ENCODE measurements at regions not wholly inside any gene's neighbourhood (a gene's known extent, or its start where the extent isn't known, plus 50 kb on each side); places are given as distances from the start of the nearest gene placed in this dataset.

GRCh38 chr9:100794738-100795269 is 216.9 kb downstream of the CAVIN4 start:
- H3K9me3 ChIP-seq (ENCODE audit: low read length): no peaks in the 10 kb centered on the region
- no peak overlapping the region for H3K4me2 ChIP-seq (ENCODE audit: low read length)
- no peaks in the 10 kb centered on the region for H3K27me3 ChIP-seq (ENCODE audit: insufficient read depth, low read length)
- no peak overlapping the region for H3K27ac ChIP-seq (ENCODE audit: low read depth, low read length, poor library complexity, severe bottlenecking)
- no peak overlapping the region for H2AFZ ChIP-seq (ENCODE audit: low read length)
- no peaks in the 10 kb centered on the region for H3K36me3 ChIP-seq (ENCODE audit: insufficient read depth, low read length)
- H3K79me2 ChIP-seq (ENCODE audit: insufficient read depth, low read length): no peaks in the 10 kb centered on the region
- TF ChIP-seq EZH2 (IDR thresholded peaks at IDR 0.05; ENCODE audit: borderline replicate concordance, low read length) (no peak), CTCF (IDR thresholded peaks at IDR 0.05; ENCODE audit: low read length) (no peak)
- no peaks in the 10 kb centered on the region for H4K20me1 ChIP-seq (ENCODE audit: insufficient read depth, low read length)
- H3F3A ChIP-seq (ENCODE audit: insufficient read depth, low read length): no peaks in the 10 kb centered on the region
- no peaks in the 10 kb centered on the region for H3K4me1 ChIP-seq (ENCODE audit: insufficient read depth, low read length, severe bottlenecking)
- H3K9ac ChIP-seq (ENCODE audit: low read length): no peak overlapping the region
- no peak overlapping the region for H3K4me3 ChIP-seq (ENCODE audit: low read depth, low read length, poor library complexity, severe bottlenecking)
- H3K9me2 ChIP-seq (ENCODE audit: low read depth, low read length): no peaks in the 10 kb centered on the region

DNA sequence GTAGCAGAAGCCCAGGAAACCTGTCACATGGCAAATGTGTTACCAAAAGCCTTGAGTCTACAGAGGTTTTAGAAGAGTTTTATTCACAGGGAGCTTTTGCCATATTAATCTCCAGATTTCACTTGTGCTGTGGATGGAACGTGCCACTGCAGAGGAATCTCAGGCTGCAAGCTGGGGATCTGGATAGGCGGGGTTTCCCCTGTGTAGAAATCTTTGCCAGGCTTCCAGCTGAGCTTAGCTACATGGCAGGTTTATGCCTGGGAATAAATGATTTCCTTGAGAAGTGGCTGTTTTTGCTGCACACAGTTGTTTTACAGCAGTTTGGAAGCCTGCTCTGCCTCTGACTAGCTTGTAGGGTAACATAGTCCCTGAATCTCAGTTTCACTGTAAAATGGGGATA is 224.6 kb upstream of the PLPPR1 start:
- Histone ChIP-seq H3K79me2 (ENCODE audit: insufficient read depth, low read length) (no peaks in the 10 kb centered on the region), H3K9ac (ENCODE audit: low read length) (no peak overlapping the region), H3K9me2 (ENCODE audit: low read depth, low read length) (no peaks in the 10 kb centered on the region), H3K27me3 (ENCODE audit: insufficient read depth, low read length) (no peaks in the 10 kb centered on the region), H3K27ac (ENCODE audit: low read depth, low read length, poor library complexity, severe bottlenecking) (no peak overlapping the region), H3K36me3 (ENCODE audit: insufficient read depth, low read length) (no peaks in the 10 kb centered on the region), H3K4me3 (ENCODE audit: low read depth, low read length, poor library complexity, severe bottlenecking) (no peak overlapping the region), H4K20me1 (ENCODE audit: insufficient read depth, low read length) (no peaks in the 10 kb centered on the region), H3K9me3 (ENCODE audit: low read length) (no peaks in the 10 kb centered on the region), H3K4me1 (ENCODE audit: insufficient read depth, low read length, severe bottlenecking) (no peaks in the 10 kb centered on the region), H3F3A (ENCODE audit: insufficient read depth, low read length) (no peaks in the 10 kb centered on the region), H2AFZ (ENCODE audit: low read length) (no peak overlapping the region), H3K4me2 (ENCODE audit: low read length) (no peak overlapping the region)
- no peak for TF ChIP-seq CTCF (IDR thresholded peaks at IDR 0.05; ENCODE audit: low read length)
- no peak for TF ChIP-seq EZH2 (IDR thresholded peaks at IDR 0.05; ENCODE audit: borderline replicate concordance, low read length)

DNA sequence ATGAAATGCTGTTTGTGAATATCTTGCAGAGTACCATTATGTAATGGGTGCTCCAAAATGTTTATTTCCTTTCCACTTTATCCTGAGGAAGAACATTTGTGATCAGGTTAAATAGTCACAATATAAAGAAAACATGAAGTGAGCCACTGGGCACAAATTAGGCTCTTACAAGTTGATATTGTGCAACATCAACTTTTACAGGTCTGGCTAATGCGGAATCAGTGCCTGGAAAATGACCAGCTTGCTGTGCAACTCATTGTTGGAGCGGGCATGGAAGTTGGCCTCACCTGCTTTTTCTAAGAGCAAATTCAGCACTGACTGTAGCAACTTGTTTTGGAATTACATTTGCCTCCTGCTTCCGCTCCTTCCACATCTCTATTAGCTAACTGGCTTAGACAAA is 216.9 kb upstream of the PLPPR1 start:
- no peaks in the 10 kb centered on the region for H3K9me2 ChIP-seq (ENCODE audit: low read depth, low read length)
- H3K27me3 ChIP-seq (ENCODE audit: insufficient read depth, low read length): no peaks in the 10 kb centered on the region
- no peak overlapping the region for H2AFZ ChIP-seq (ENCODE audit: low read length)
- H3K4me1 ChIP-seq (ENCODE audit: insufficient read depth, low read length, severe bottlenecking): no peaks in the 10 kb centered on the region
- no peaks in the 10 kb centered on the region for H3K36me3 ChIP-seq (ENCODE audit: insufficient read depth, low read length)
- H3K4me2 ChIP-seq (ENCODE audit: low read length): no peak overlapping the region
- H3K79me2 ChIP-seq (ENCODE audit: insufficient read depth, low read length): no peaks in the 10 kb centered on the region
- H3K27ac ChIP-seq (ENCODE audit: low read depth, low read length, poor library complexity, severe bottlenecking): no peak overlapping the region
- no peak overlapping the region for H3K4me3 ChIP-seq (ENCODE audit: low read depth, low read length, poor library complexity, severe bottlenecking)
- no peak overlapping the region for H3K9ac ChIP-seq (ENCODE audit: low read length)
- TF ChIP-seq CTCF (IDR thresholded peaks at IDR 0.05; ENCODE audit: low read length): no peak
- no peak for TF ChIP-seq EZH2 (IDR thresholded peaks at IDR 0.05; ENCODE audit: borderline replicate concordance, low read length)
- H3F3A ChIP-seq (ENCODE audit: insufficient read depth, low read length): no peaks in the 10 kb centered on the region
- H4K20me1 ChIP-seq (ENCODE audit: insufficient read depth, low read length): no peaks in the 10 kb centered on the region
- no peaks in the 10 kb centered on the region for H3K9me3 ChIP-seq (ENCODE audit: low read length)
